Stimulated activated naive CD8-positive, alpha-beta T cell treated with anti-CD3 and anti-CD28 coated beads, Interleukin-15, amount 100 ng/mL, for 72 hours (primary cell): ENCODE measurements at regions not wholly inside any gene's neighbourhood (a gene's known extent, or its start where the extent isn't known, plus 50 kb on each side); places are given as distances from the start of the nearest gene placed in this dataset.

Experiments
- ATAC-seq: fragments of 150-1000 bp; cut with Tn5 transposase; 2 replicates; pipeline ENCODE4 v1.10.0; 2021; ENCODE audit warnings: mild to moderate bottlenecking, moderate library complexity
- DNase-seq, 2 donors: peaks; one replicate each; pipeline ENCODE4 v3.0.0; 2021 to 2022
- H3K27ac Mint-ChIP-seq, 2 donors: one replicate each; pipeline ENCODE4 v1.8.0; 2022; ENCODE audit warnings: mild to moderate bottlenecking in 2 of 2, mixed read lengths in 2 of 2, moderate library complexity in 2 of 2
- H3K27me3 Mint-ChIP-seq: one replicate; pipeline ENCODE4 v1.8.0; 2022; ENCODE audit warnings: mixed read lengths
- H3K4me1 Mint-ChIP-seq: one replicate; pipeline ENCODE4 v1.8.0; 2022; ENCODE audit warnings: mild to moderate bottlenecking, mixed read lengths
- H3K4me3 Mint-ChIP-seq, 2 donors: one replicate each; pipeline ENCODE4 v1.8.0; 2022; ENCODE audit warnings: mild to moderate bottlenecking in 2 of 2, mixed read lengths in 2 of 2, moderate library complexity in 1 of 2
- H3K9me3 Mint-ChIP-seq, 2 donors: one replicate each; pipeline ENCODE4 v1.8.0; 2022; ENCODE audit warnings: mixed read lengths in 2 of 2

- H3K4me1 Mint-ChIP-seq = no peaks in the 10 kb centered on the region
- no peak overlapping the region for H3K27ac Mint-ChIP-seq
- H3K4me3 Mint-ChIP-seq = no peak overlapping the region
- DNase-seq (no peak), ATAC-seq (no peak)
- no peaks in the 10 kb centered on the region for H3K9me3 Mint-ChIP-seq
- no peaks in the 10 kb centered on the region for H3K27me3 Mint-ChIP-seq
Measured at GRCh38 chr2:795531-796041, 118.4 kb upstream of the TMEM18 start.

GRCh38 chr2:794554-795241 lies 117.5 kb upstream of the TMEM18 start:
- Mint-ChIP-seq H3K4me3 (no peak overlapping the region), H3K9me3 (no peaks in the 10 kb centered on the region), H3K27me3 (no peaks in the 10 kb centered on the region), H3K27ac (no peak overlapping the region), H3K4me1 (no peaks in the 10 kb centered on the region)
- ATAC-seq (no peak), DNase-seq (no peak)

GRCh38 chr2:793236-793635 lies 116.0 kb upstream of the TMEM18 start:
- Mint-ChIP-seq H3K4me3 (no peak overlapping the region), H3K9me3 (no peaks in the 10 kb centered on the region), H3K27ac (no peak overlapping the region), H3K4me1 (no peaks in the 10 kb centered on the region), H3K27me3 (no peaks in the 10 kb centered on the region)
- no peak for ATAC-seq
- DNase-seq = no peak

- H3K9me3 Mint-ChIP-seq = no peaks in the 10 kb centered on the region
- H3K4me1 Mint-ChIP-seq = no peaks in the 10 kb centered on the region
- H3K27ac Mint-ChIP-seq = no peak overlapping the region
- ATAC-seq (no peak), DNase-seq (no peak)
- H3K27me3 Mint-ChIP-seq = no peaks in the 10 kb centered on the region
- H3K4me3 Mint-ChIP-seq = no peak overlapping the region
Measured at GRCh38 chr2:792687-793086, 115.5 kb upstream of the TMEM18 start.

- Mint-ChIP-seq H3K27me3 (no peaks in the 10 kb centered on the region), H3K9me3 (no peaks in the 10 kb centered on the region), H3K27ac (no peak overlapping the region), H3K4me3 (no peak overlapping the region), H3K4me1 (no peaks in the 10 kb centered on the region)
- ATAC-seq = no peak
- no peak for DNase-seq
Measured at GRCh38 chr2:790634-791245, 113.5 kb upstream of the TMEM18 start.

GRCh38 chr2:790081-790480 lies 112.9 kb upstream of the TMEM18 start:
- DNase-seq (no peak), ATAC-seq (no peak)
- Mint-ChIP-seq H3K4me1 (no peaks in the 10 kb centered on the region), H3K27me3 (no peaks in the 10 kb centered on the region), H3K9me3 (no peaks in the 10 kb centered on the region), H3K4me3 (no peak overlapping the region), H3K27ac (peak overlapping the region in 1 of 2 donors; percentile 67)

- Mint-ChIP-seq H3K4me1 (no peaks in the 10 kb centered on the region), H3K9me3 (no peaks in the 10 kb centered on the region)
Measured at GRCh38 chr2:789529-789928, 112.3 kb upstream of the TMEM18 start.

GRCh38 chr2:788227-789032 lies 111.2 kb upstream of the TMEM18 start:
- no peak for DNase-seq
- no peak overlapping the region for H3K27ac Mint-ChIP-seq
- ATAC-seq = no peak

More at GRCh38 chr2:789529-789928, 112.3 kb upstream of the TMEM18 start:
- DNase-seq (no peak), ATAC-seq (no peak)
- Mint-ChIP-seq H3K27me3 (no peaks in the 10 kb centered on the region), H3K27ac (no peak overlapping the region), H3K4me3 (no peak overlapping the region)

GRCh38 chr2:784753-785152 lies 107.5 kb upstream of the TMEM18 start:
- Mint-ChIP-seq H3K4me3 (no peak overlapping the region), H3K27ac (no peak overlapping the region), H3K27me3 (peaks cover 7% of the 10 kb centered on the region), H3K9me3 (no peaks in the 10 kb centered on the region), H3K4me1 (no peaks in the 10 kb centered on the region)
- DNase-seq (no peak), ATAC-seq (no peak)

More at GRCh38 chr2:788227-789032, 111.2 kb upstream of the TMEM18 start:
- H3K27me3 Mint-ChIP-seq = no peaks in the 10 kb centered on the region
- no peaks in the 10 kb centered on the region for H3K4me1 Mint-ChIP-seq
- no peaks in the 10 kb centered on the region for H3K9me3 Mint-ChIP-seq
- H3K4me3 Mint-ChIP-seq = no peak overlapping the region

GRCh38 chr2:780581-780980 lies 103.4 kb upstream of the TMEM18 start:
- no peak overlapping the region for H3K27ac Mint-ChIP-seq
- H3K9me3 Mint-ChIP-seq = no peaks in the 10 kb centered on the region
- DNase-seq = no peak
- peaks cover 15% of the 10 kb centered on the region for H3K27me3 Mint-ChIP-seq
- no peaks in the 10 kb centered on the region for H3K4me1 Mint-ChIP-seq
- H3K4me3 Mint-ChIP-seq = no peak overlapping the region
- no peak for ATAC-seq

GRCh38 chr2:780002-780401 lies 102.8 kb upstream of the TMEM18 start:
- Mint-ChIP-seq H3K27me3 (peaks cover 15% of the 10 kb centered on the region), H3K4me3 (no peak overlapping the region), H3K4me1 (no peaks in the 10 kb centered on the region), H3K27ac (no peak overlapping the region), H3K9me3 (no peaks in the 10 kb centered on the region)
- ATAC-seq = no peak
- DNase-seq = no peak

- Mint-ChIP-seq H3K9me3 (no peaks in the 10 kb centered on the region), H3K27ac (no peak overlapping the region), H3K27me3 (peaks cover 23% of the 10 kb centered on the region), H3K4me3 (no peak overlapping the region), H3K4me1 (peaks cover 5% of the 10 kb centered on the region)
- DNase-seq (no peak), ATAC-seq (no peak)
Measured at GRCh38 chr2:778731-779350, 101.6 kb upstream of the TMEM18 start.

GRCh38 chr2:777546-777945 lies 100.3 kb upstream of the TMEM18 start:
- peak; percentile 26 for ATAC-seq

GRCh38 chr2:777051-777450 lies 99.8 kb upstream of the TMEM18 start:
- Mint-ChIP-seq H3K9me3 (no peaks in the 10 kb centered on the region), H3K4me1 (peaks cover 5% of the 10 kb centered on the region), H3K27ac (no peak overlapping the region), H3K27me3 (peaks cover 24% of the 10 kb centered on the region), H3K4me3 (no peak overlapping the region)
- ATAC-seq (no peak), DNase-seq (no peak)

More at GRCh38 chr2:777546-777945, 100.3 kb upstream of the TMEM18 start:
- no peaks in the 10 kb centered on the region for H3K9me3 Mint-ChIP-seq
- no peak for DNase-seq
- H3K4me1 Mint-ChIP-seq = peaks cover 5% of the 10 kb centered on the region
- no peak overlapping the region for H3K27ac Mint-ChIP-seq
- H3K27me3 Mint-ChIP-seq = peaks cover 24% of the 10 kb centered on the region
- no peak overlapping the region for H3K4me3 Mint-ChIP-seq

- no peak for ATAC-seq
- Mint-ChIP-seq H3K4me1 (peaks cover 5% of the 10 kb centered on the region), H3K4me3 (no peak overlapping the region), H3K9me3 (no peaks in the 10 kb centered on the region), H3K27ac (no peak overlapping the region), H3K27me3 (peaks cover 18% of the 10 kb centered on the region)
- no peak for DNase-seq
Measured at GRCh38 chr2:776487-776886, 99.3 kb upstream of the TMEM18 start.
